ENCODE measurements at regions not wholly inside any gene's neighbourhood (a gene's known extent, or its start where the extent isn't known, plus 50 kb on each side); places are given as distances from the start of the nearest gene placed in this dataset.
A peak's percentile ranks its signal among the peaks of the same experiment; 100 is the strongest.

DNA sequence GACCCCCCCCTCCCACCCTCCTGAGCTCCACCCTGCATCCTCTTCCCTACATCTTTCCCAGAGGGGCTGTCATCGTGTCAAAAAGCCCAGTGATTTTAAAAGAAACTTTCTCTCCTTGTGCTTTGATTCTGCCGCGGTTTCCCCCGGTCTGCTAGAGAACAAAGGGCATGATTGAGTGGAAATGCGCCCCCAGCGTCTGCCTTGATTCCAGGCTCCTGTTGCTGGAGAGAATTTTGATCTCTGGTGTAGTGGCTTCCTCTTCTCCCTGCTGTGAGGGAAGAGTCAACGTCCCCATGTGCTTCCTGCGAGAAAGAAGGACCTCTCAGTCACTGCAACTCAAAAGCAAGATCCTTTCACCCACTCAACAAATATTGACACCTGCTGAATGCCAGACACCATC lies 61.9 kb upstream of the RAPGEF1 start:
- no peak for DNase-seq (ENCODE audit: low read depth)
- TF ChIP-seq, protein P1, sequence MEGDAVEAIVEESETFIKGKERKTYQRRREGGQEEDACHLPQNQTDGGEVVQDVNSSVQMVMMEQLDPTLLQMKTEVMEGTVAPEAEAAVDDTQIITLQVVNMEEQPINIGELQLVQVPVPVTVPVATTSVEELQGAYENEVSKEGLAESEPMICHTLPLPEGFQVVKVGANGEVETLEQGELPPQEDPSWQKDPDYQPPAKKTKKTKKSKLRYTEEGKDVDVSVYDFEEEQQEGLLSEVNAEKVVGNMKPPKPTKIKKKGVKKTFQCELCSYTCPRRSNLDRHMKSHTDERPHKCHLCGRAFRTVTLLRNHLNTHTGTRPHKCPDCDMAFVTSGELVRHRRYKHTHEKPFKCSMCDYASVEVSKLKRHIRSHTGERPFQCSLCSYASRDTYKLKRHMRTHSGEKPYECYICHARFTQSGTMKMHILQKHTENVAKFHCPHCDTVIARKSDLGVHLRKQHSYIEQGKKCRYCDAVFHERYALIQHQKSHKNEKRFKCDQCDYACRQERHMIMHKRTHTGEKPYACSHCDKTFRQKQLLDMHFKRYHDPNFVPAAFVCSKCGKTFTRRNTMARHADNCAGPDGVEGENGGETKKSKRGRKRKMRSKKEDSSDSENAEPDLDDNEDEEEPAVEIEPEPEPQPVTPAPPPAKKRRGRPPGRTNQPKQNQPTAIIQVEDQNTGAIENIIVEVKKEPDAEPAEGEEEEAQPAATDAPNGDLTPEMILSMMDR (IDR thresholded peaks at IDR 0.05; ENCODE audit: control insufficient read depth, extremely low read depth, insufficient read depth), result no peak
- no peak overlapping the region for H3K4me3 ChIP-seq (ENCODE audit: low read depth, low read length)

DNA sequence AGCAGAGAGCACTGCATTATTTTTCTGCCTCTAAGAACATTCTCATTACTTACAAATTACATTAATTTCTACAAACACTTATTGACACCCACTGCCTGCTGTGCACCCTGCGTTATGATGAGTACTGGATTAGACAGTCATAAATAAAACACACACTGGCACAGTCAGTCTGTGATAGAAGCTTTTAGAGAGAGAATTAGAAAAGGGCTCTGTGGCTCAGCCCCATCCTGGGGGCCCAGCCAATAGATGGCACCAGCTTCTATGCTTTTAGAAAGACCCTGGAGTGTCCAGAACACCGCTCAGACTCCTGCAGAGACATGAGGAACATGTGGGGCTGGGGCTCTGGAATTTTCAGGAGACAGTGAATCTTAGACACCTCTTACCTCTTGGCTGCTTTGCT lies 61.0 kb upstream of the RAPGEF1 start:
- H3K4me3 ChIP-seq (ENCODE audit: low read depth, low read length), result no peak overlapping the region
- TF ChIP-seq, protein P1 (IDR thresholded peaks at IDR 0.05; ENCODE audit: control insufficient read depth, extremely low read depth, insufficient read depth), result no peak
- DNase-seq (ENCODE audit: low read depth), result no peak

DNA sequence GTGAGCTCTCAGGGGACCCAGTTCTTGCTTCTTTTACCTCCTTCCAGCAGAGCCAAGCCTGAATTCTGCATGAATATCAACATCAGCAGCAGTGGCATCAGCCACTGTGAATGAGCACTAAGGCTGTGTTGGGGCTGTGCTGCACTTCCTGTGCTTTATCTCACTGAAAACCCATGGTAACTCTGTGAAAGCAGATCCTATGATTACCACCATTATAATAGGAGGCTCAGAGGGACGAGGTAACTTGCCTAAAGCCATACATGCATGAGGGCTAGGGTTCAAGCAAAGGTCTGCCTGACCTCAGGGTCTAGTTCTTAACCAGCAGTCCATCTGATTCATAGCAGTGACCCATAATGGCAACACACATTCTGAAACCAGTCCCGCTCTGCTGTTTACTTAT lies 60.5 kb upstream of the RAPGEF1 start:
- no peak overlapping the region for H3K4me3 ChIP-seq (ENCODE audit: low read depth, low read length)
- TF ChIP-seq, protein P1 (IDR thresholded peaks at IDR 0.05; ENCODE audit: control insufficient read depth, extremely low read depth, insufficient read depth), result no peak
- no peak for DNase-seq (ENCODE audit: low read depth)

DNA sequence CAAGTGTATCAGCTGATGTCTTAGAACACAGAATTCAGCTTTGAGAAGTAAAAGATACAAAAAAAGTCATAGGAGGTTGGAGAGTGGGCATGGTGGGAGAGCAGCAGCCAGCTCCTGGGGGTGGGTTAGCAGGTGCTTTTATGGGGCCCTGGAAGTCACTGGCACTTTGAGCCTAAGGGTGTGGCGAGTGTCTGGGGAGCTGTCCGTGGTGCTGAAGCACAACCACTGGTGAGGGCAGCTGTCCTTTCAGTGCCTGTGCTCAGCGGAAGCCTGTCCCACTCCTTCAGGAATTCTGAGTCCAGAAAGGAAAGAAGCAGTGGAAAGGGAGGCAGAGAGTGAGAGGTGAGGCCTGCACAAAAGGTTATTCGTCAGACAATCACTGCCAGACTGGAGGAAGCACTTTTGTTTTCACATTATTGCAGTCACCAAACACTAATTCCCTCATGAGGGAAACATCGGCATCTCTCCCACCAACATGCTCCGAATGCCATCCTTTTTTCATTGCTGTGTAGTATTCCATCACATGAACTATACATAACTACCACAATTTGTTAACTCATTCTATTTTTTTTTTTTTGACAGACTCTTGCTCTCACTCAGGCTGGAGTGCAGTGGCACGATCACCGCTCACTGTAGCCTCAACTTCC lies 59.4 kb upstream of the RAPGEF1 start:
- DNase-seq (ENCODE audit: low read depth), result peak; percentile 8
- no peak overlapping the region for H3K4me3 ChIP-seq (ENCODE audit: low read depth, low read length)
- TF ChIP-seq, protein P1 (IDR thresholded peaks at IDR 0.05; ENCODE audit: control insufficient read depth, extremely low read depth, insufficient read depth), result no peak

DNA sequence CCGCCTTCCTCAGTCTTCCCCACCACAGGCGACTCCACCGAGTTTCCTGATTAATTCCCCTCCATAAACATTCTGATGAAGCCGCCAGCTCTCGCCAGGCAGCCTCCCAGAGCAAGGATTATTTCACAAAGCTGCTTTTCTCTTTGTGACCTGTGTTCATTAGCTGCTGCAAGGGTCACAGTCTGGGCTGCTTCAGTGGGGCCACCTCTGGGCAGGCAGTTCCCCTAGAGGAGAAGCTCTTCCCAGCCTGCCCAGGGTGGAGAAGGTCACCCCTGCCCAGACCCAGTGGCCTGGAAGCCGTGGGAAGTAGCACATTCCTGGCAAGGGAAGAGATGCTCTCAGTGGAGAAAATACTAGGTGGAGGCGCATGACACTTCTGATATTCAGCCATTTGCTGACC lies 58.4 kb upstream of the RAPGEF1 start:
- DNase-seq (ENCODE audit: low read depth), result no peak
- no peak overlapping the region for H3K4me3 ChIP-seq (ENCODE audit: low read depth, low read length)
- TF ChIP-seq, protein P1 (IDR thresholded peaks at IDR 0.05; ENCODE audit: control insufficient read depth, extremely low read depth, insufficient read depth), result no peak

DNA sequence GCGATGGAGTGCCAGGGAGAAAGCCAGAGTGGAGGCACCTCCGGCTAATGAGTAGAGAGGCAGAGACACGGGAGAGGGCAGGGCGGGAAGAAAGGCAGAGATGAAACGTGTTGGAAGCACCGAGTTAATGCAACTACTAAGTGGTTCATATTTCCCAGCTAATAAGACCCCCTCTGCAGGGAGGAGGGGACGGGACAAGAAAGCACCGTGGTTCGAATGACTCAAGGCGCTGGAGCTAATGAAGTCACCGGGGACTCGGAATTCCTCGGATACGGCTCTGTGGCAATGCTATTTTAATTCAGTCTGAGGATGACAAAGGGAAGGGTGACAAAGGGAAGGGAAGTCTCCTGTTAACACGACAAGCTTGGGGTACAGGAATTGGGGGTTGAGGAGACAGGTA lies 54.5 kb upstream of the RAPGEF1 start:
- no peak for DNase-seq (ENCODE audit: low read depth)
- no peak overlapping the region for H3K4me3 ChIP-seq (ENCODE audit: low read depth, low read length)
- TF ChIP-seq, protein P1 (IDR thresholded peaks at IDR 0.05; ENCODE audit: control insufficient read depth, extremely low read depth, insufficient read depth), result no peak

Data from LNCaP clone FGC (cell line).